BE2C (cell line): ENCODE measurements at regions not wholly inside any gene's neighbourhood (a gene's known extent, or its start where the extent isn't known, plus 50 kb on each side); places are given as distances from the start of the nearest gene placed in this dataset.

Experiments
- DNase-seq: peaks from one replicate; pipeline ENCODE4 v3.0.0-alpha.2; 2020
- H3K27me3 ChIP-seq: fragments of 250-450 bp; sonication (Bioruptor Pico); 2 replicates; pipeline ENCODE4 v1.5.1; 2020; ENCODE audit warnings: mild to moderate bottlenecking
- H3K36me3 ChIP-seq: fragments of 250-450 bp; sonication (Bioruptor Pico); 2 replicates; pipeline ENCODE4 v1.5.1; 2020; ENCODE audit warnings: mild to moderate bottlenecking
- H3K4me1 ChIP-seq: fragments of 250-450 bp; sonication (Bioruptor Pico); 2 replicates; pipeline ENCODE4 v1.5.1; 2020
- H3K4me3 ChIP-seq: 2 replicates; pipeline ENCODE4 v1.5.1; 2011; ENCODE audit warnings: low read depth, low read length
- H3K9me3 ChIP-seq: fragments of 250-450 bp; sonication (Bioruptor Pico); 2 replicates; pipeline ENCODE4 v1.5.1; 2020
- TF ChIP-seq, protein P1 (sequence below): IDR thresholded peaks from 2 replicates; pipeline ENCODE4 v1.5.1; 2012; ENCODE audit warnings: mild to moderate bottlenecking, low read depth, low read length

DNA sequence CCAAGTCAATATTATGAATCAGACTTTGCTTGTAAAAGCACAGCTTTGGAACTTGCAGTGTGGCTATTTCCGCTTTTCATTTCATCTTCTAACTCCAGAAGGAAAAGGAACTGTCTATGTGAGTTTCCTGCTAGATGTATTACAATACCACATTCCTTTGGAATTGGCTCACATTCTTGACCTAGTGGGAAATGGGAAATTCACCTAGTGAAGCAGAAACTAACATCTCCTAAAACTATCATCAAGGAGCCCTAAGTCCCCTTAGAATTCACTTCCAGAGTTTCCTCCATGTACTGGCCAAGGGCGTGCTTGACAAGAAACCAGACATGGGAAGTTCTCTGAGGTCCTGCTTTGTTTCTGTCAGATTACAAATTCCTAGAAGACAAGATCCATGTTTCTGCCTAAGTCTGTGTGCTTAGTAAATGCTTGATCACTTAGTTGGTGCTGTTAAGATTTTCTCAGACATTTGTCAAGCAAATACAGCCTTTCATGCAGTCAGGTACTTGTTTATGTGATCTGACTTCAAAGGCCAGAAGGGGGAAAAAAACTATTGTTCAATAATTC lies 275.7 kb upstream of the FN1 start:
- Histone ChIP-seq H3K36me3 (no peaks in the 10 kb centered on the region), H3K9me3 (no peaks in the 10 kb centered on the region), H3K27me3 (no peaks in the 10 kb centered on the region), H3K4me1 (no peaks in the 10 kb centered on the region; the same call in 1 of the 2 replicates), H3K4me3 (no peak overlapping the region)
- TF ChIP-seq, protein P1, sequence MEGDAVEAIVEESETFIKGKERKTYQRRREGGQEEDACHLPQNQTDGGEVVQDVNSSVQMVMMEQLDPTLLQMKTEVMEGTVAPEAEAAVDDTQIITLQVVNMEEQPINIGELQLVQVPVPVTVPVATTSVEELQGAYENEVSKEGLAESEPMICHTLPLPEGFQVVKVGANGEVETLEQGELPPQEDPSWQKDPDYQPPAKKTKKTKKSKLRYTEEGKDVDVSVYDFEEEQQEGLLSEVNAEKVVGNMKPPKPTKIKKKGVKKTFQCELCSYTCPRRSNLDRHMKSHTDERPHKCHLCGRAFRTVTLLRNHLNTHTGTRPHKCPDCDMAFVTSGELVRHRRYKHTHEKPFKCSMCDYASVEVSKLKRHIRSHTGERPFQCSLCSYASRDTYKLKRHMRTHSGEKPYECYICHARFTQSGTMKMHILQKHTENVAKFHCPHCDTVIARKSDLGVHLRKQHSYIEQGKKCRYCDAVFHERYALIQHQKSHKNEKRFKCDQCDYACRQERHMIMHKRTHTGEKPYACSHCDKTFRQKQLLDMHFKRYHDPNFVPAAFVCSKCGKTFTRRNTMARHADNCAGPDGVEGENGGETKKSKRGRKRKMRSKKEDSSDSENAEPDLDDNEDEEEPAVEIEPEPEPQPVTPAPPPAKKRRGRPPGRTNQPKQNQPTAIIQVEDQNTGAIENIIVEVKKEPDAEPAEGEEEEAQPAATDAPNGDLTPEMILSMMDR: no peak
- DNase-seq: no peak

DNA sequence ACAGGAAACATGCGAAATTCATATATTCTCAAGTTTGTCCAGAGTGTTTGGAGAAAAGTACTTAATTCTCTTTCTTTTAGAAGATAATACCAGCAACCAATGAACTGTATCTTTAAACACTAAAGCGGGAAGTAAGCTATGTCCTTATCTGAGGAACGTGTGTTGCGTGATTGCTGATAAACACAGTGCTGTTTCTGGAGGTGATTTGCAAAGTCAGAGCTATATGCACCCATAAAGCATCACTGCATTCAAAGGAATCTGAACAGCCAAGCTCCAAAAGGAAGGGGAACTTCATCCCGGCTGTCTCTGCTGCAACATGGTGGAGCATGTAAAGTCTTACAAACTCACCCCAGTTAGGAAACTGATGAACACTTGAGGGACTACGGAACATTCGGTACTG lies 271.7 kb upstream of the FN1 start:
- no peak overlapping the region for H3K4me3 ChIP-seq
- TF ChIP-seq, protein P1: no peak
- H3K27me3 ChIP-seq: no peaks in the 10 kb centered on the region
- H3K9me3 ChIP-seq: no peaks in the 10 kb centered on the region
- no peaks in the 10 kb centered on the region; the same call in 1 of the 2 replicates for H3K4me1 ChIP-seq
- DNase-seq: no peak
- no peaks in the 10 kb centered on the region for H3K36me3 ChIP-seq

GRCh38 chr2:215705771-215706361 lies 270.0 kb upstream of the FN1 start:
- H3K4me1 ChIP-seq: no peaks in the 10 kb centered on the region
- H3K4me3 ChIP-seq: no peak overlapping the region
- H3K9me3 ChIP-seq: no peaks in the 10 kb centered on the region
- no peaks in the 10 kb centered on the region for H3K27me3 ChIP-seq
- H3K36me3 ChIP-seq: no peaks in the 10 kb centered on the region
- DNase-seq: no peak
- TF ChIP-seq, protein P1: no peak

DNA sequence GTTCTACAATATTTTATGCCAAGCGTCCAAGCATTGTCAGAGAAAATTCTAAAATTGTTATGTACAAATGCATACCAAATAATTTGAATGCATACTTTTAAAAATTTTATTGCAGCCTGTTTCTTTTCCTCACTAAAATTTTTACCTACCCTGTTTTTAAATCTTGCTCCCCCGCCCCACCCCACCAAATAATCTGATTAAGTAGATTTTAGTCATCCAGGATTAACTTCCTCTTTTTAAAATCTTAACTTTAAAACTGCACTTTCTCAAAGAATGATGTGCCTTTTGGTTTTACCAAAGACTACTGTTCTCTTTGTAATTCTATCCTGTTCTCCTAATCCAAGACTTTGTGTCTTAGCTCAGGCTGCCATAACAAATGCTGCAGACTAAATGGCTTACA lies 269.4 kb upstream of the FN1 start:
- H3K4me3 ChIP-seq: no peak overlapping the region
- DNase-seq: no peak
- TF ChIP-seq, protein P1: no peak
- no peaks in the 10 kb centered on the region for H3K36me3 ChIP-seq
- H3K9me3 ChIP-seq: no peaks in the 10 kb centered on the region
- H3K4me1 ChIP-seq: no peaks in the 10 kb centered on the region
- no peaks in the 10 kb centered on the region for H3K27me3 ChIP-seq

- TF ChIP-seq, protein P1: no peak
- Histone ChIP-seq H3K36me3 (no peaks in the 10 kb centered on the region), H3K4me3 (no peak overlapping the region), H3K4me1 (no peaks in the 10 kb centered on the region), H3K27me3 (no peaks in the 10 kb centered on the region), H3K9me3 (no peaks in the 10 kb centered on the region)
- no peak for DNase-seq
Observed at GRCh38 chr2:215702116-215702902, 266.4 kb upstream of the FN1 start.
